Erythroblast (primary cell): ENCODE measurements at regions not wholly inside any gene's neighbourhood (a gene's known extent, or its start where the extent isn't known, plus 50 kb on each side); places are given as distances from the start of the nearest gene placed in this dataset.

Experiments used
- DNase-seq, 2 experiments: peaks; one replicate each; lab custom pipeline; 2025; lab: John Stamatoyannopoulos, UW
- GATA1 ChIP-seq: IDR thresholded peaks from 2 replicates; pipeline ENCODE4 v1.6.1; 2011; ENCODE audit warnings: low read depth, mild to moderate bottlenecking, control low read depth, low read length, moderate library complexity
- POLR2A ChIP-seq: IDR thresholded peaks from 2 replicates; pipeline ENCODE4 v1.6.1; 2011; ENCODE audit warnings: mild to moderate bottlenecking, low read length

- TF ChIP-seq GATA1 (no peak), POLR2A (no peak)
- DNase-seq, result no peak
Observed at GRCh38 chr16:72226136-72226535, 54.2 kb upstream of the PMFBP1 start.

GRCh38 chr16:72224260-72224768, 52.4 kb upstream of the PMFBP1 start:
- no peak for DNase-seq
- no peak for TF ChIP-seq GATA1
- TF ChIP-seq POLR2A, result no peak

GRCh38 chr16:72222503-72222902, 50.5 kb upstream of the PMFBP1 start:
- no peak for TF ChIP-seq GATA1
- TF ChIP-seq POLR2A, result no peak
- no peak for DNase-seq
